Esophagus muscularis mucosa (tissue), 4 donors: ENCODE measurements at regions not wholly inside any gene's neighbourhood (a gene's known extent, or its start where the extent isn't known, plus 50 kb on each side); places are given as distances from the start of the nearest gene placed in this dataset.

ENCODE experiments used
- DNase-seq: peaks from one replicate; pipeline ENCODE4 v3.0.0-alpha.2; 2017; ENCODE audit errors: extremely low spot score
- H3K27ac ChIP-seq, 4 donors: fragments of 200-600 bp; sonication (generic); replicated peaks in 1 of 4; 1 replicate in 3 of 4; 2 replicates in 1 of 4; pipeline ENCODE4 v1.5.1; 2016 to 2019; ENCODE audit warnings: mild to moderate bottlenecking in 1 of 4
- H3K27me3 ChIP-seq, 4 donors: fragments of 200-600 bp; sonication (generic); one replicate each; pipeline versions ENCODE4 v1.5.1 to v1.6.0; 2016 to 2019
- H3K36me3 ChIP-seq, 4 donors: fragments of 200-600 bp; sonication (generic); one replicate each; pipeline ENCODE4 v1.5.1; 2016 to 2019
- H3K4me1 ChIP-seq, 4 donors: fragments of 200-600 bp; sonication (generic); one replicate each; pipeline ENCODE4 v1.5.1; 2016 to 2019
- H3K4me3 ChIP-seq, 4 donors: fragments of 200-600 bp; sonication (generic); 1 replicate in 2 of 4; 2 replicates in 2 of 4; pipeline ENCODE4 v1.5.1; 2016 to 2019; ENCODE audit warnings: mild to moderate bottlenecking in 4 of 4, moderate library complexity in 1 of 4
- H3K9me3 ChIP-seq, 4 donors: fragments of 200-600 bp; sonication (generic); 1 replicate in 3 of 4; 2 replicates in 1 of 4; pipeline ENCODE4 v1.5.1; 2016 to 2019
- EP300 ChIP-seq: sonication (generic); formaldehyde crosslinking; IDR thresholded peaks from one replicate; pipeline ENCODE4 v1.6.1; 2017; ENCODE audit warnings: antibody characterized with exemption
- POLR2A ChIP-seq: fragments of 450-650 bp; IDR thresholded peaks from one replicate; pipeline ENCODE4 v1.6.1; 2017; ENCODE audit warnings: antibody characterized with exemption, moderate library complexity, mild to moderate bottlenecking, low read depth
- POLR2AphosphoS5 ChIP-seq, 2 donors: sonication (generic); formaldehyde crosslinking; IDR thresholded peaks; one replicate each; pipeline ENCODE4 v1.6.1; 2017; ENCODE audit warnings: antibody characterized with exemption in 2 of 2
- WGBS: methylation state at CpG from one replicate; pipeline ENCODE4 v1.1.5; 2018; 5-methylcytosine and 5-hydroxymethylcytosine counted together
- intact Hi-C: fragments of 100-400 bp; cut with DNase I; formaldehyde crosslinking; loops from one replicate; pipeline ENCODE4 v1.15.1; 2023
- TF ChIP-seq, protein P1 (sequence below), 3 experiments: fragments of 200-600 bp in 2 of 3; fragments of 450-650 bp in 1 of 3; sonication (generic) in 2 of 3; IDR thresholded peaks; one replicate each; pipeline ENCODE4 v1.5.1; 2017 to 2019; ENCODE audit warnings: antibody characterized with exemption in 3 of 3, mild to moderate bottlenecking in 2 of 3, moderate library complexity in 1 of 3

DNA sequence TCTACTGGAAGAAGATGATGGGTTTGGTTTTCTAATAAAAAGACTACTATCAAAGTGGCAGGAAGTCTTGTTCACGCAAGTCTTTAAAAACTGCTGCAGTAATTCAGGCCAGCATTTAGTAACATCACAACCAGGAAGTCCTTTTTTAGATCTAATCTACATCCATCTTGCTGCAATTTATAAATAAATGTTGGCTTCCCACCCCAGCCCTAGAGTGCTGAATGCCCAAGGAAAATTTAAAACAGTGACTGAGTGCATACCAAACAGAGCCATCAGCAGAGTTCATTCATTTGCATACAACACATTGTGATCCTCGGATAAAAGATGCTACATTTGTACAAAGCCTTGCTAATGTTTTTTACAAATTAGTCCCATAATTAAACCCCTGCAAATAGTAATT, 72.1 kb downstream of the PHLDA1 start:
- no peak for DNase-seq
- TF ChIP-seq EP300 (no peak), POLR2AphosphoS5 (IDR thresholded peaks at IDR 0.05) (no peak), POLR2A (no peak)
- TF ChIP-seq, protein P1, sequence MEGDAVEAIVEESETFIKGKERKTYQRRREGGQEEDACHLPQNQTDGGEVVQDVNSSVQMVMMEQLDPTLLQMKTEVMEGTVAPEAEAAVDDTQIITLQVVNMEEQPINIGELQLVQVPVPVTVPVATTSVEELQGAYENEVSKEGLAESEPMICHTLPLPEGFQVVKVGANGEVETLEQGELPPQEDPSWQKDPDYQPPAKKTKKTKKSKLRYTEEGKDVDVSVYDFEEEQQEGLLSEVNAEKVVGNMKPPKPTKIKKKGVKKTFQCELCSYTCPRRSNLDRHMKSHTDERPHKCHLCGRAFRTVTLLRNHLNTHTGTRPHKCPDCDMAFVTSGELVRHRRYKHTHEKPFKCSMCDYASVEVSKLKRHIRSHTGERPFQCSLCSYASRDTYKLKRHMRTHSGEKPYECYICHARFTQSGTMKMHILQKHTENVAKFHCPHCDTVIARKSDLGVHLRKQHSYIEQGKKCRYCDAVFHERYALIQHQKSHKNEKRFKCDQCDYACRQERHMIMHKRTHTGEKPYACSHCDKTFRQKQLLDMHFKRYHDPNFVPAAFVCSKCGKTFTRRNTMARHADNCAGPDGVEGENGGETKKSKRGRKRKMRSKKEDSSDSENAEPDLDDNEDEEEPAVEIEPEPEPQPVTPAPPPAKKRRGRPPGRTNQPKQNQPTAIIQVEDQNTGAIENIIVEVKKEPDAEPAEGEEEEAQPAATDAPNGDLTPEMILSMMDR (IDR thresholded peaks at IDR 0.05) = no peak
- H3K36me3 ChIP-seq = no peaks in the 10 kb centered on the region
- WGBS = 64% methylated on average over 2 of the region's 2 CpGs
- no peaks in the 10 kb centered on the region for H3K9me3 ChIP-seq
- no peak overlapping the region for H3K4me3 ChIP-seq
- intact Hi-C loops = no loop called here
- H3K27ac ChIP-seq = no peak overlapping the region
- no peaks in the 10 kb centered on the region for H3K27me3 ChIP-seq
- peaks cover 0 to 13% (median 4%) of the 10 kb centered on the region in 4 donors for H3K4me1 ChIP-seq

DNA sequence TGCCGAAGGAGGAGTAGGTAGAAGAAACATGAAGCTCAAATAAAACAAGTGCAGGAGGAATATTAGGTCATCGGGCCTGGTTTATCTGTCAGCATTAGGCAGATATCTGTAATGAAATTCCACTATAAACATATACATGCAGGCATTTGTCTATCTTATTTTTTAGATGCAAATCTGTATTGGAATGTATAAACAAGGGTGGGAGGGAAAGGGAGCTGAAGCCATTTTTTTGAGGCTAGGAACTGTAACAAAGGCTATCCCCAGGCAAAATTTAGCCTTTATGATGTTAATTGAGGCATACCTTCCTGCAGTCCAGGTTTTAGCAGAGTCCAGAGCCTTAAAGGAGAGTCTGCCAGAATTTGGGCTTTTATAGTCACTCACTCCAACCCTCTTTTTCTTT, 72.5 kb downstream of the PHLDA1 start:
- DNase-seq = no peak
- Histone ChIP-seq H3K9me3 (no peaks in the 10 kb centered on the region), H3K36me3 (no peaks in the 10 kb centered on the region), H3K27ac (no peak overlapping the region), H3K27me3 (no peaks in the 10 kb centered on the region), H3K4me3 (no peak overlapping the region), H3K4me1 (peaks cover 3 to 15% (median 8%) of the 10 kb centered on the region in 4 donors)
- WGBS = 71% methylated on average over 2 of the region's 2 CpGs
- intact Hi-C loops = no loop called here
- TF ChIP-seq POLR2A = no peak
- TF ChIP-seq EP300 = no peak
- TF ChIP-seq, protein P1 (IDR thresholded peaks at IDR 0.05) = no peak
- no peak for TF ChIP-seq POLR2AphosphoS5 (IDR thresholded peaks at IDR 0.05)

DNA sequence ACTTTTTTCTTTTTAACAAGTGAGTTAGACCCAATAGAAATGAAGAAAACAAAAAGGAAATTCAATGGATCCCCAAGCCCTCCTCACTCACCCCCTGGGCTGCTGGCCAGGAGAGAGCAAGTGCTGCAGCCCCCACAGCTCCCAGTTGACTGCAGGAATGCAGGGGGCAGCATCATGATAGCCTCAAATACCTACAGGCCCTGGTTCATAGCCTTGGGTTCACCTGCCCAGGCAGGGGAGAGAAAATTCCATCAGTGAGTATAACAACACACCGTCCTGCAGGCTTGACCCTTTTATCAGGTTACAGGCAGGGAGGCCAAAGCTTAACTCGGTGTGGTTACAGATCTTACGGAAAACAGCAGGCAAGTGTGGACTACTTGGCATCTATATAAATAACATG, 76.3 kb downstream of the PHLDA1 start:
- Histone ChIP-seq H3K27ac (no peak overlapping the region), H3K4me1 (peaks cover 26 to 33% (median 27%) of the 10 kb centered on the region in 4 donors), H3K27me3 (no peaks in the 10 kb centered on the region), H3K9me3 (no peaks in the 10 kb centered on the region), H3K36me3 (no peaks in the 10 kb centered on the region), H3K4me3 (no peak overlapping the region)
- 98% methylated on average over 3 of the region's 3 CpGs for WGBS
- intact Hi-C loops = no loop called here
- no peak for DNase-seq
- TF ChIP-seq EP300 (no peak), POLR2A (no peak), POLR2AphosphoS5 (IDR thresholded peaks at IDR 0.05) (no peak)
- TF ChIP-seq, protein P1 (IDR thresholded peaks at IDR 0.05) = no peak

DNA sequence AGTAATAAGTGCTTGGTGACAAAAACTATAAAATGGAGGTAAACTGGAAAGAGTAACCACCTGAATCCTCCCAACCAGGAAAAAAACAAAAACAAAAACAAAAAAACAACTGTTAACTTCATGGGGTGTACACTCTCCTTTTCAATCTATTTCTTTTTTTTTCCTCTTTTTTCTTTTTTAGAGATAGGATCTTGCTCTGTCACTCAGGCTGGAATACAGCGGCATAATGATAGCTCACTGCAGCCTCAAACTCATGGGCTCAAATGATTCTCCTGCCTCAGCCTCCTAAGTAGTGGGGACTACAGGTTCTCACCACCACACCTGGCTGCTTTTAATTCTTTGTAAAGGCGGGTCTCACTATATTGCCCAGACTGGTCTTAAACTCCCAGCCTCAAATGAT, 76.8 kb downstream of the PHLDA1 start:
- Histone ChIP-seq H3K36me3 (no peaks in the 10 kb centered on the region), H3K27ac (no peak overlapping the region), H3K4me3 (no peak overlapping the region), H3K9me3 (no peaks in the 10 kb centered on the region), H3K4me1 (peaks cover 25 to 28% (median 27%) of the 10 kb centered on the region in 4 donors), H3K27me3 (no peaks in the 10 kb centered on the region)
- DNase-seq = no peak
- TF ChIP-seq, protein P1 (IDR thresholded peaks at IDR 0.05) = no peak
- TF ChIP-seq POLR2AphosphoS5 (IDR thresholded peaks at IDR 0.05) = no peak
- TF ChIP-seq POLR2A = no peak
- TF ChIP-seq EP300 = no peak
- intact Hi-C loops = no loop called here
- 98% methylated on average over 2 of the region's 2 CpGs for WGBS

DNA sequence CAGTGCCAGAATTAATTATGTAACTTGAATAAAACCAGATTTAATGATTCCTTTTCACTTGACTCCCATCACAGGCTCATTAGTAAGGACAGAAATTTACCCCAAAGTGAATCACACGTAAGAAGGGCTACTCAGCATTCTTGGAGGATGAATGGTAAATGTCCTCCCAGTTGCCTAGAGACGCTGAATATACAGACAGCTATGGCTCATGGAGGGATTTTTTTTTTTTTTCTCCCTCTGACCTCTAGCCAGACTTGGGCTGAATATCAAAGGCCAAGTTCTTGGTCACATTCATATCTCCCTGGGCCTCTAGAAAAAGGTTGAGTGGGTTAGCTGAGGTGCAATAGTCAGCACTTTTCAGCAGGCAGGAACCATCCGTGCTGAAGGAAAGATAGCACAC, 77.5 kb downstream of the PHLDA1 start:
- no peak for TF ChIP-seq EP300
- TF ChIP-seq POLR2AphosphoS5 (IDR thresholded peaks at IDR 0.05) = peak in 1 of 2 donors; percentile 31
- Histone ChIP-seq H3K4me3 (no peak overlapping the region), H3K27ac (no peak overlapping the region), H3K4me1 (peaks cover 21 to 27% (median 25%) of the 10 kb centered on the region in 4 donors), H3K36me3 (no peaks in the 10 kb centered on the region), H3K27me3 (no peaks in the 10 kb centered on the region), H3K9me3 (no peaks in the 10 kb centered on the region)
- 52% methylated on average over 3 of the region's 3 CpGs for WGBS
- DNase-seq = no peak
- intact Hi-C loops = no loop called here
